NB4 (cell line): ENCODE measurements at regions not wholly inside any gene's neighbourhood (a gene's known extent, or its start where the extent isn't known, plus 50 kb on each side); places are given as distances from the start of the nearest gene placed in this dataset.

Experiments used
- DNase-seq: peaks from one replicate; pipeline ENCODE4 v3.0.0; 2010; ENCODE audit warnings: low read depth
- H3K4me3 ChIP-seq: one replicate; pipeline ENCODE4 v1.5.1; 2011; ENCODE audit warnings: mild to moderate bottlenecking, low read depth, low read length, moderate library complexity
- MYC ChIP-seq: IDR thresholded peaks from 2 replicates; pipeline ENCODE4 v1.6.1; 2011; ENCODE audit warnings: low read depth, low read length
- POLR2A ChIP-seq: IDR thresholded peaks from 2 replicates; pipeline ENCODE4 v1.6.1; 2011; ENCODE audit warnings: mild to moderate bottlenecking; ENCODE audit not compliant: insufficient read length; ENCODE audit errors: extremely low read depth
- TF ChIP-seq, protein P1 (sequence below): IDR thresholded peaks from one replicate; pipeline ENCODE4 v1.5.1; 2012; ENCODE audit warnings: low read depth, low read length
- TF ChIP-seq, protein P2 (sequence below): IDR thresholded peaks from 2 replicates; pipeline ENCODE4 v1.6.1; 2011; ENCODE audit warnings: low read depth, low read length

DNA sequence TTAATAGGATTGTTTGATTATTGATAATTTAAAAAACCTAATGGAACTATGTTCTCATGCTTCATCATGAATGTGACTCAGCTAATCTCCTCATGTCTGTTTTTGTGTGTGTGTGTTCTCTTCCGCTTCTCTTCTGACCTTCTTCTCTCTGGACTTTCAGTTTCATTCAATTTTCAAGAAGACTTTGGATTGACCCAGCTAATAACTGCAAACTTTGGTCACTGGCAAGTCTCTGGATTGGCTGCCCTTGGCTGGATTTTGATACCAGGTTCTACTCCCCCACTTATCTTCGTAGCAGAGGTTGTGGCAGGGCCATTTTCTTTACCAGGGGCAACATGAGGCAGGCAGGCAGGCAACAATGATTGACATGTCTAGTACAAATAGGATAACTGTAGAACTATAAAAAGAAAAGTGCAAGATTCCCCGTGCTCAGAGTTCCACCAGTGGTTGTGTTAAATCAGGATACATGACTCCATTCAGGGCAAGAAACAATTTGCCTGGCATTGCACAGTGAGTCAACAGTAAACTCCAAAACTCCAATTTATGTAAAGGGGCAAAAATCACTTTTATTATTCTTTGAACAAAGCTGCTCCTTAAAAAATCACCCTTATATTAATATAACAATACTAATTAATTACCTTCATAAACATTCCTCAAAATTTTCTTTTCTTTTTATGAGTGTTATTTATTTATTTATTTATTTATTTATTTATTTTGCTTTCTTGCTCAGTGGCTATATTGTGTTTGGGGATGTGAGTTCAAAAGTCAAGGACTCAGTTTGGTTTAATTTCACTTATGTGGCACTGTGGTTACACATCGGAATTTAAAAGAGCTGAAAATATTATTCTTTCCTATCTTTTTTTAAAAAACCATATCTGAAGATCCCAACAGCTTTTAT lies 167.6 kb downstream of the RND3 start:
- H3K4me3 ChIP-seq: no peak overlapping the region
- no peak for DNase-seq
- TF ChIP-seq, protein P1, sequence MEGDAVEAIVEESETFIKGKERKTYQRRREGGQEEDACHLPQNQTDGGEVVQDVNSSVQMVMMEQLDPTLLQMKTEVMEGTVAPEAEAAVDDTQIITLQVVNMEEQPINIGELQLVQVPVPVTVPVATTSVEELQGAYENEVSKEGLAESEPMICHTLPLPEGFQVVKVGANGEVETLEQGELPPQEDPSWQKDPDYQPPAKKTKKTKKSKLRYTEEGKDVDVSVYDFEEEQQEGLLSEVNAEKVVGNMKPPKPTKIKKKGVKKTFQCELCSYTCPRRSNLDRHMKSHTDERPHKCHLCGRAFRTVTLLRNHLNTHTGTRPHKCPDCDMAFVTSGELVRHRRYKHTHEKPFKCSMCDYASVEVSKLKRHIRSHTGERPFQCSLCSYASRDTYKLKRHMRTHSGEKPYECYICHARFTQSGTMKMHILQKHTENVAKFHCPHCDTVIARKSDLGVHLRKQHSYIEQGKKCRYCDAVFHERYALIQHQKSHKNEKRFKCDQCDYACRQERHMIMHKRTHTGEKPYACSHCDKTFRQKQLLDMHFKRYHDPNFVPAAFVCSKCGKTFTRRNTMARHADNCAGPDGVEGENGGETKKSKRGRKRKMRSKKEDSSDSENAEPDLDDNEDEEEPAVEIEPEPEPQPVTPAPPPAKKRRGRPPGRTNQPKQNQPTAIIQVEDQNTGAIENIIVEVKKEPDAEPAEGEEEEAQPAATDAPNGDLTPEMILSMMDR: no peak
- TF ChIP-seq POLR2A (no peak), MYC (no peak)
- TF ChIP-seq, protein P2, sequence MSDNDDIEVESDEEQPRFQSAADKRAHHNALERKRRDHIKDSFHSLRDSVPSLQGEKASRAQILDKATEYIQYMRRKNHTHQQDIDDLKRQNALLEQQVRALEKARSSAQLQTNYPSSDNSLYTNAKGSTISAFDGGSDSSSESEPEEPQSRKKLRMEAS: no peak

DNA sequence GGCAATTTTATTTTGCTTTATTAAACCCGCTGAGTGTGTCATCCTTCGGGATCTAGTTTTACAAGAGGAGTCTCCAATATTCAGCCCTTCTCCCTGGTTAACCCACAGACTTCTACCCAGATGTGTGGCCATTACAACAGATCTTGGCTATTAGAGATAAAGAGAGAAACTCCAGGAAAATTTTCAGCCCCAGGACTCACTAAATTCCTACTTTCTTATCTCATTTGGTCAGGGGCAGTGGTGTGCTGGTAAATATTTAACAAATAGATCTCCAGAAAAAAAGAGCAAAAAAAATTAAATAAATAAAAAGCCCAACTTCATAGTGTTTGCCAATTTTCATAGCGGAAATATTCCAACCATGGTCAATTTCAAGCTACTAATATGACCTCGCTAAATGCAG lies 168.4 kb downstream of the RND3 start:
- H3K4me3 ChIP-seq: no peak overlapping the region
- TF ChIP-seq, protein P1: no peak
- TF ChIP-seq, protein P2: no peak
- TF ChIP-seq MYC: no peak
- TF ChIP-seq POLR2A: no peak
- DNase-seq: no peak

DNA sequence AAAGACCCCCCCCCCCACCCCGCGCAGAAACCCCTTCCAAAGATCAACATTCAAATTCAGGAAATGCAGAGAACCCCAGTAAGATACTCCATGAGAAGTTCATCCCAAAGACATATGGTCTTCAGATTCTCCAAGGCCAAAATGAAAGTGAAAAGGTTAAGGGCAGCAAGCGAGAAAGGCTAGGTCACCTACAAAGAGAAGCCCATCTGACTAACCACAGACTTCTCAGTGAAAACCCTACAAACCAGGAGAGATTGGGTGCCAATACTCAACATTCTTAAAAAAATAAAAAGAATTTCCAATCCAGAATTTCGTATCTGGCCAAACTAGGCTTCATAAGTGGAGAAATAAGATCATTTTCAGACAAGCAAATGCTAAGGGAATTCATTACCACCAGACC lies 175.2 kb downstream of the RND3 start:
- TF ChIP-seq MYC (no peak), POLR2A (no peak)
- TF ChIP-seq, protein P1: no peak
- TF ChIP-seq, protein P2: no peak
- DNase-seq: no peak
- H3K4me3 ChIP-seq: no peak overlapping the region

DNA sequence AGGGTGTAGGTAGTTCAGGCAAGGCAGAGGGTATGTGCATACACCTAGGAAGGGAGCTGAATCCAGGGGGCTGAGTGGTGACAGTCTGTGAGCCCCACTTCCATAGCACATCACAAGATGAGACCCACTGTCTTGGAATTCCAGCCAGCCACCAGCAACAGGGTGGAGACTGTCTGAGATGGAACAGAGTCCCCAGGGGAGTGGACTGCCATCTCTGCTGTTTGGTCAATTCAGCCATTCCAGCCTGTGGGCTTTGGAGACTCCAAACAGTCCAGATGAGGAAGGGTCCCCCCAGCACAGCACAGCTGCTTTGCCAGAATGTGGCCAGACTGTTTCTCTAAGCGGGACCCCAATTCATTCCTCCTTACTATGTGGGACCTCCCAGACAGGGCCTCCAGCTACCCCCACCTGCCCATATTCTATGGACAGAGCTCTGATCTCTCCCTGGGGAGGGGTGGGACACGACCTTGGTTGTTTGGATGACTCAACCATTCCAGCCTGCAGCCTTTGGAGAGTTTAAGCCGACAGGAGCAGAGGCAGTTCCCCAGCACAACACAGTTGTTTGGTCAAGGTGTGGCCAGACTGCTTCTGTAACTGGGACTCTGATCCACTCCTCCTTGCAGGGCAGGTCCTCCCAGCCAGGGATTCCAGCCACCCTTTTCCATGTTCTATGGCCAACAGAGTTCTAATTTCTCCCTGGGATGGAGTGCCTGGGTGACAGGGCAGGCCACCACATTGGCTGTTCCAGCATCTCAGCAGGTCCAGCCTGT lies 178.0 kb downstream of the RND3 start:
- no peak for TF ChIP-seq MYC
- no peak for TF ChIP-seq POLR2A
- TF ChIP-seq, protein P2: no peak
- TF ChIP-seq, protein P1: no peak
- H3K4me3 ChIP-seq: no peak overlapping the region
- no peak for DNase-seq

DNA sequence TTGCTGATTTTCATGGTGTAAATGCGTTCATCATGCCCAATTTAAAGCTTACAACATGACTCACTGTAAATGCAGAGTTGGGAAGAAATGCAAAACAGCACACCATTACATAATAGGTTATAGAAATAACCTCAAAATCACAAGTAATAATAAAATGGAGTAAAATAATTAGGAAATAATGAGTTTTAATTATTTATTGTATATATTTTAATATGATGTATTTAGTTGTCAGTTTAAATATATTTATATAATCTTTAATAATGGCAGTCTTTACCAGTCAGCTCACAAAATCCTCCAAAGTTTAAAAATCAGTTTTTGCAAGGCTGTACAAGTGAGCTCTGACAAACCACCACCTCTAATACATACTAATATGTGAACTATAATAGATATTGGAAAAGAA lies 180.2 kb downstream of the RND3 start:
- TF ChIP-seq, protein P2: no peak
- TF ChIP-seq POLR2A (no peak), MYC (no peak)
- TF ChIP-seq, protein P1: no peak

More for the DNA sequence above, 180.2 kb downstream of the RND3 start:
- no peak for DNase-seq
- H3K4me3 ChIP-seq: no peak overlapping the region
